Adrenal gland (tissue), 9 donors: ENCODE measurements at regions not wholly inside any gene's neighbourhood (a gene's known extent, or its start where the extent isn't known, plus 50 kb on each side); places are given as distances from the start of the nearest gene placed in this dataset.

Experiments
- DNase-seq, 7 donors: peaks; one replicate each; pipeline ENCODE4 v3.0.0-alpha.2; 2019 to 2020
- H3K27ac ChIP-seq, 5 donors: fragments of 200-600 bp; sonication (generic) in 4 of 5; 1 replicate in 3 of 5; 2 replicates in 2 of 5; pipeline versions ENCODE4 v1.5.1 to v1.8.0; 2016 to 2020; ENCODE audit warnings: mild to moderate bottlenecking in 1 of 5
- H3K27me3 ChIP-seq: fragments of 200-600 bp; 2 replicates; pipeline ENCODE4 v1.8.0; 2021
- H3K36me3 ChIP-seq, 2 donors: fragments of 200-600 bp; replicated peaks in 1 of 2; 1 replicate in 1 of 2; 2 replicates in 1 of 2; pipeline versions ENCODE4 v1.5.1 to v1.8.0; 2018 to 2022
- H3K4me1 ChIP-seq, 2 donors: fragments of 200-600 bp; replicated peaks in 1 of 2; 1 replicate in 1 of 2; 2 replicates in 1 of 2; pipeline versions ENCODE4 v1.5.1 to v1.8.0; 2018 to 2021
- H3K4me3 ChIP-seq, 4 donors: fragments of 200-600 bp; sonication (generic) in 3 of 4; one replicate each; pipeline ENCODE4 v1.5.1; 2016 to 2018
- H3K9me3 ChIP-seq, 3 donors: fragments of 200-600 bp; sonication (generic) in 1 of 3; replicated peaks in 1 of 3; 1 replicate in 2 of 3; 2 replicates in 1 of 3; pipeline versions ENCODE4 v1.5.1 to v1.8.0; 2016 to 2021
- POLR2A ChIP-seq, 2 donors: fragments of 450-650 bp; IDR thresholded peaks; one replicate each; pipeline ENCODE4 v1.6.1; 2017; ENCODE audit warnings: antibody characterized with exemption in 2 of 2, mild to moderate bottlenecking in 2 of 2, moderate library complexity in 1 of 2
- WGBS, 4 donors: extraction: QIAGEN DNeasy Blood & Tissue Kit in 2 of 4; methylation state at CpG; one replicate each; pipeline versions ENCODE4 v1.1.5 to v1.1.7; 2013 to 2017; 5-methylcytosine and 5-hydroxymethylcytosine counted together
- intact Hi-C, 2 donors: fragments of 100-400 bp; cut with DNase I; formaldehyde crosslinking; loops; one replicate each; pipeline versions ENCODE4 v1.14.1 to v1.15.0; 2022 to 2023
- TF ChIP-seq, protein P1 (sequence below), 6 experiments: fragments of 450-650 bp in 4 of 6; fragments of 200-600 bp in 2 of 6; sonication (generic) in 1 of 6; IDR thresholded peaks; 1 replicate in 5 of 6; 2 replicates in 1 of 6; pipeline versions ENCODE4 v1.5.1 to v1.8.0; 2016 to 2021; ENCODE audit warnings: antibody characterized with exemption in 6 of 6, mild to moderate bottlenecking in 2 of 6, moderate library complexity in 1 of 6
- donor health status: healthy with polysubstance abuse.
- donor health status: Bipolar disorder and iron deficiency.
- donor health status: DM: yes; HTN: yes; CAD: no.
- donor health status: DM: no; HTN: no; CAD: no.
- donor health status: DM: no; HTN: no; CAD: no.

DNA sequence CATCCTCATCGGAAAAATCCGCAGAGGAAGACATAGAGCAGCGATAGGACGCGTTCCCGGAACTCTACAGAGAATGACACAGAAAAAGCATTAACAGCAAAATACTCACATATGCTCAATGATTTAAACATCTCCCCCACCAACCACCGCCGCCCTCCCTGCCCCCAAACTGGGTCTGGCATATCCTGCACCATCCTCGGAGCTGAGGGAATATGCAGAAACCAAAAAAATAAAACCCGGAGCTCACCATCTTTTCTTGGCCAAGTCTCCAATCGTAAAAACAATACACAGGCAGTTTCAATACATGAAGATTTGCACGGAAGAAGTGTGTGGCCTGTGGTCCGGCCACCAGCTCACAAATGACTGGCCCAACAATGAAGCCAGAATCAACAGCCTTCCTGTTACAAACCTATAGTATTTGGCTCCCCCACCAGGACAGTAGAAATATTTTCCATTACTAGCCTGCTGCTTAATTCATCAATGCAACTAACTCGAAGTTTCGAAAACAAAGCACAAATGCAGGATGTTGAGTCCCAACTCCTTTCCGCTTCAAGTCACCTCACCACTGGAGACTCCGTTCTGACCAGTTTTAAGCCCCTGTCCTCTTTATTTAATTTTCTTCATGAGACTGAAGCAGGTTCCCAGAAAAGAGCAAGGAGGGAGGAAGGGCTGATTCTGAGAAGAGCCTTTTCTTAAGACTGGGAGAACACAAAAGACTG lies 103.2 kb upstream of the BEND6 start:
- intact Hi-C loops, result loop anchor here (5.0 to 10.0 kb wide), 3 partner anchors 144 to 217 kb away; no protein-coding TSS in a partner anchor
- Histone ChIP-seq H3K4me1 (peaks cover 8 to 18% of the 10 kb centered on the region in 2 donors), H3K36me3 (no peaks in the 10 kb centered on the region), H3K27ac (peak overlapping the region in 3 of 5 donors; percentile 50 to 64 (median 50)), H3K9me3 (no peaks in the 10 kb centered on the region), H3K27me3 (no peaks in the 10 kb centered on the region), H3K4me3 (peak overlapping the region in 2 of 4 donors; percentile 54 to 67)
- peak in 1 of 2 donors; percentile 69 for TF ChIP-seq POLR2A (IDR thresholded peaks at IDR 0.05)
- TF ChIP-seq, protein P1, sequence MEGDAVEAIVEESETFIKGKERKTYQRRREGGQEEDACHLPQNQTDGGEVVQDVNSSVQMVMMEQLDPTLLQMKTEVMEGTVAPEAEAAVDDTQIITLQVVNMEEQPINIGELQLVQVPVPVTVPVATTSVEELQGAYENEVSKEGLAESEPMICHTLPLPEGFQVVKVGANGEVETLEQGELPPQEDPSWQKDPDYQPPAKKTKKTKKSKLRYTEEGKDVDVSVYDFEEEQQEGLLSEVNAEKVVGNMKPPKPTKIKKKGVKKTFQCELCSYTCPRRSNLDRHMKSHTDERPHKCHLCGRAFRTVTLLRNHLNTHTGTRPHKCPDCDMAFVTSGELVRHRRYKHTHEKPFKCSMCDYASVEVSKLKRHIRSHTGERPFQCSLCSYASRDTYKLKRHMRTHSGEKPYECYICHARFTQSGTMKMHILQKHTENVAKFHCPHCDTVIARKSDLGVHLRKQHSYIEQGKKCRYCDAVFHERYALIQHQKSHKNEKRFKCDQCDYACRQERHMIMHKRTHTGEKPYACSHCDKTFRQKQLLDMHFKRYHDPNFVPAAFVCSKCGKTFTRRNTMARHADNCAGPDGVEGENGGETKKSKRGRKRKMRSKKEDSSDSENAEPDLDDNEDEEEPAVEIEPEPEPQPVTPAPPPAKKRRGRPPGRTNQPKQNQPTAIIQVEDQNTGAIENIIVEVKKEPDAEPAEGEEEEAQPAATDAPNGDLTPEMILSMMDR (IDR thresholded peaks at IDR 0.05), result peak; percentile 35 to 77 (median 72)
- DNase-seq, result peak; percentile 55 to 78 (median 66)
- 1 to 2% (median 2%) methylated on average over 17 of the region's 17 CpGs for WGBS, 4 donors

DNA sequence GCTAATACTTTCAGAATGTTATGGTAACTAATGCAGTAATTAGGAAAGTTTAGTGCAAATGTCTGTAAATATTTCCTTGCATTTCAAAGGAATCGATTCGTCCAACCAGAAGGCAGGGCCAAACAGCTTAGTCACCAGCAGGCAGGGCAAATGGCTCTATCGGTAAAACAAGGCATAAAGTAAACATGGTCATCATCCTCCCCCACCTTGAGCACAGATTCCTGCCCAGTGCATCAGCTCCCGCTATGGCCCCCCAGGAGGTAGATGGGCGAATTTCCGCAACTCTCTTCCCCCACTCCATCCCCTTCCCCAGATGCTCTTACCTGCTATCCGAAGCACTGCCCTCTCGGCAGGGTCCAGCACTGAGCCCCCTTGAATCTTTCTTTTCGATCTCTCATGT lies 103.8 kb upstream of the BEND6 start:
- DNase-seq, result peak in 4 of 7 donors; percentile 23 to 37 (median 25)
- Histone ChIP-seq H3K27me3 (no peaks in the 10 kb centered on the region), H3K4me3 (peak overlapping the region in 2 of 4 donors; percentile 54 to 67), H3K27ac (peak overlapping the region in 3 of 5 donors; percentile 50 to 64 (median 50)), H3K4me1 (peaks cover 8 to 18% of the 10 kb centered on the region in 2 donors), H3K9me3 (no peaks in the 10 kb centered on the region), H3K36me3 (no peaks in the 10 kb centered on the region)
- no peak for TF ChIP-seq POLR2A (IDR thresholded peaks at IDR 0.05)
- TF ChIP-seq, protein P1 (IDR thresholded peaks at IDR 0.05), result no peak
- intact Hi-C loops, result loop anchor here (5.0 to 10.0 kb wide), 3 partner anchors 144 to 216 kb away; no protein-coding TSS in a partner anchor
- WGBS, 4 donors, result 1 to 6% (median 5%) methylated on average over 9 of the region's 9 CpGs

DNA sequence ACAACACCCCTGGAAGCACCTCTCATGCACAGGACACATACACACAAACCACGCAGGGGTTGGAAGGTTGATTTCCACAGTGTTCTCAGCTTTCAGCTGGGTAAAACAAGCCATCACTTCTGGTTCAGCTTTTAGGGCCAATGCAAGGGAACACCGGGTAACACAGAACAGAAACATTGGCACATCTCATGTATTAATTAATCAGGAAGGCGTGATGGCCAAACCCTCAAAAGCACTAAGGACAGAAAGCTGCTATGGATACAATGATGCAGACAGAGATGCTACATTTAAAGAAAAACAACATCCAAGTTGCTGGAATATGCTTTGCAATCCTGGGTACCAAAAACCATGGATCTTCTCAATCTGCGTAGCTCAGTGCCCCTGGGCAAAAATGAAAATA lies 104.3 kb upstream of the BEND6 start:
- Histone ChIP-seq H3K27ac (peak overlapping the region in 3 of 5 donors; percentile 50 to 64 (median 50)), H3K4me1 (peaks cover 8 to 18% of the 10 kb centered on the region in 2 donors), H3K9me3 (no peaks in the 10 kb centered on the region), H3K4me3 (peak overlapping the region in 2 of 4 donors; percentile 54 to 67), H3K36me3 (no peaks in the 10 kb centered on the region), H3K27me3 (no peaks in the 10 kb centered on the region)
- intact Hi-C loops, result loop anchor here (5.0 to 10.0 kb wide), 3 partner anchors 143 to 216 kb away; no protein-coding TSS in a partner anchor
- 27 to 48% (median 39%) methylated on average over 4 of the region's 4 CpGs for WGBS, 4 donors
- TF ChIP-seq, protein P1 (IDR thresholded peaks at IDR 0.05), result no peak
- TF ChIP-seq POLR2A (IDR thresholded peaks at IDR 0.05), result no peak
- no peak for DNase-seq

DNA sequence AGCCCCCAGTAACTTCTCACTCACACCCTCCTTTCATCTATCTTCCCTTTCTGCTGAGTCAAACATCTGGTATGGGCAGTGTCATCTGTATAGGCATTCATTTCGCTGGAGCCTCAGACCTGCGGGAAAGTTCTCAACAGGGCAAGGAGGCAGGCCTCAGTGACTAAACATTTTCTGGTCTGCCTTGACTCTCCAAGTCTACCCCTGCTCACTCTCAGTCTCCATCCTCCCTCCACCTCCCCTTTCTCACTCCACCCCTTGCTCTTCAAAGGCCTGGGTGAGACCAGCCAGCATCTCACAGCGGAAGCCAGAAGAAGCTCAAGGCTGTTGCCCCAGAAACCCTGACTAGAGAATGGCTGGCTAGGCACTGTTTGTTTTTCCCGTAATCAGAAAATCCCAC lies 105.0 kb upstream of the BEND6 start:
- DNase-seq, result peak in 6 of 7 donors; percentile 38 to 69 (median 54)
- Histone ChIP-seq H3K4me3 (peak overlapping the region in 1 of 4 donors; percentile 67), H3K27me3 (no peaks in the 10 kb centered on the region), H3K4me1 (peaks cover 8 to 18% of the 10 kb centered on the region in 2 donors), H3K9me3 (no peaks in the 10 kb centered on the region), H3K36me3 (no peaks in the 10 kb centered on the region), H3K27ac (peak overlapping the region in 2 of 5 donors; percentile 50 to 57)
- TF ChIP-seq, protein P1 (IDR thresholded peaks at IDR 0.05), result no peak
- peak in 1 of 2 donors; percentile 6 for TF ChIP-seq POLR2A (IDR thresholded peaks at IDR 0.05)
- intact Hi-C loops, result loop anchor here (5.0 to 10.0 kb wide), 3 partner anchors 143 to 215 kb away; no protein-coding TSS in a partner anchor
- 36 to 53% (median 52%) methylated on average over 4 of the region's 4 CpGs for WGBS, 4 donors
